Upper lobe of right lung (tissue), 1 donor: ENCODE measurements at regions not wholly inside any gene's neighbourhood (a gene's known extent, or its start where the extent isn't known, plus 50 kb on each side); places are given as distances from the start of the nearest gene placed in this dataset.

Experiments used
- ATAC-seq: fragments of 200-7000 bp; cut with Tn5 transposase; one replicate; pipeline ENCODE4 v1.9.1; 2020; ENCODE audit warnings: mild to moderate bottlenecking, moderate library complexity
- DNase-seq: peaks from one replicate; pipeline ENCODE4 v3.0.0-alpha.2; 2020
- H3K27ac ChIP-seq: fragments of 200-600 bp; one replicate; pipeline ENCODE4 v1.8.0; 2022
- H3K27me3 ChIP-seq: fragments of 200-600 bp; one replicate; pipeline ENCODE4 v1.8.0; 2022; ENCODE audit warnings: mild to moderate bottlenecking
- H3K36me3 ChIP-seq: fragments of 200-600 bp; one replicate; pipeline ENCODE4 v1.8.0; 2022
- H3K4me1 ChIP-seq: fragments of 200-600 bp; one replicate; pipeline ENCODE4 v1.8.0; 2022
- H3K4me3 ChIP-seq: fragments of 200-600 bp; one replicate; pipeline ENCODE4 v1.8.0; 2022; ENCODE audit warnings: mild to moderate bottlenecking
- H3K9me3 ChIP-seq: fragments of 200-600 bp; one replicate; pipeline ENCODE4 v1.8.0; 2022
- CTCF ChIP-seq: fragments of 200-600 bp; IDR thresholded peaks from one replicate; pipeline ENCODE4 v1.8.0; 2022; ENCODE audit warnings: antibody characterized with exemption
- intact Hi-C: fragments of 100-400 bp; cut with DNase I; formaldehyde crosslinking; loops from one replicate; pipeline ENCODE4 v1.11.0; 2022
- donor health status: DM: no; HTN: yes; CAD: no; lungs with severe emphysema.

GRCh38 chr9:89881431-89881830 lies 276.6 kb downstream of the GADD45G start:
- Histone ChIP-seq H3K9me3 (no peaks in the 10 kb centered on the region), H3K4me3 (no peak overlapping the region), H3K27ac (no peak overlapping the region), H3K36me3 (no peaks in the 10 kb centered on the region), H3K4me1 (peaks cover 8% of the 10 kb centered on the region), H3K27me3 (no peaks in the 10 kb centered on the region)
- intact Hi-C loops: no loop called here
- ATAC-seq (no peak), DNase-seq (no peak)
- TF ChIP-seq CTCF: no peak

GRCh38 chr9:89882930-89883361 lies 278.1 kb downstream of the GADD45G start:
- Histone ChIP-seq H3K27me3 (no peaks in the 10 kb centered on the region), H3K4me1 (peaks cover 8% of the 10 kb centered on the region), H3K9me3 (no peaks in the 10 kb centered on the region), H3K27ac (no peak overlapping the region), H3K4me3 (no peak overlapping the region), H3K36me3 (no peaks in the 10 kb centered on the region)
- ATAC-seq (no peak), DNase-seq (no peak)
- TF ChIP-seq CTCF: no peak
- intact Hi-C loops: no loop called here

GRCh38 chr9:89883401-89884341 lies 278.9 kb downstream of the GADD45G start:
- peaks cover 6% of the 10 kb centered on the region for H3K4me1 ChIP-seq
- DNase-seq (peak; percentile 48), ATAC-seq (no peak)
- no peak overlapping the region for H3K27ac ChIP-seq
- H3K9me3 ChIP-seq: no peaks in the 10 kb centered on the region
- no peak for TF ChIP-seq CTCF
- intact Hi-C loops: no loop called here
- no peaks in the 10 kb centered on the region for H3K36me3 ChIP-seq
- no peaks in the 10 kb centered on the region for H3K27me3 ChIP-seq
- no peak overlapping the region for H3K4me3 ChIP-seq

- ATAC-seq (no peak), DNase-seq (peak; percentile 30)
- intact Hi-C loops: no loop called here
- Histone ChIP-seq H3K9me3 (no peaks in the 10 kb centered on the region), H3K27ac (no peak overlapping the region), H3K4me3 (no peak overlapping the region), H3K27me3 (no peaks in the 10 kb centered on the region), H3K36me3 (no peaks in the 10 kb centered on the region), H3K4me1 (no peaks in the 10 kb centered on the region)
- TF ChIP-seq CTCF: no peak
Observed at GRCh38 chr9:89884356-89885083, 279.7 kb downstream of the GADD45G start.

GRCh38 chr9:89885156-89885555 lies 280.3 kb downstream of the GADD45G start:
- Histone ChIP-seq H3K9me3 (no peaks in the 10 kb centered on the region), H3K27me3 (no peaks in the 10 kb centered on the region), H3K4me1 (no peaks in the 10 kb centered on the region), H3K27ac (no peak overlapping the region), H3K4me3 (no peak overlapping the region), H3K36me3 (no peaks in the 10 kb centered on the region)
- intact Hi-C loops: no loop called here
- DNase-seq (peak; percentile 3), ATAC-seq (no peak)
- no peak for TF ChIP-seq CTCF
